IMR-90 (cell line): ENCODE measurements at regions not wholly inside any gene's neighbourhood (a gene's known extent, or its start where the extent isn't known, plus 50 kb on each side); places are given as distances from the start of the nearest gene placed in this dataset.

Experiments
- BHLHE40 ChIP-seq: fragments of 150-350 bp; IDR thresholded peaks from 2 replicates; pipeline ENCODE4 v1.6.1; 2016; ENCODE audit warnings: mild to moderate bottlenecking, low read depth, low read length
- CHD1 ChIP-seq: IDR thresholded peaks from 2 replicates; pipeline ENCODE4 v1.6.1; 2012; ENCODE audit warnings: low read depth, low read length, improper control_type of control experiment
- CTCF ChIP-seq: conservative IDR thresholded peaks from 2 replicates; pipeline ENCODE4 v1.5.1; 2012; ENCODE audit warnings: mild to moderate bottlenecking, low read depth, low read length, improper control_type of control experiment
- FOS ChIP-seq: fragments of 150-350 bp; IDR thresholded peaks from 2 replicates; pipeline ENCODE4 v1.6.1; 2016; ENCODE audit warnings: low read depth, low read length
- MAZ ChIP-seq: IDR thresholded peaks from 2 replicates; pipeline ENCODE4 v1.6.1; 2012; ENCODE audit warnings: low read depth, mild to moderate bottlenecking, low read length, improper control_type of control experiment, moderate library complexity, borderline replicate concordance
- MXI1 ChIP-seq: IDR thresholded peaks from 2 replicates; pipeline ENCODE4 v1.6.1; 2012; ENCODE audit warnings: low read depth, mild to moderate bottlenecking, low read length, moderate library complexity, borderline replicate concordance
- POLR2A ChIP-seq: IDR thresholded peaks from 2 replicates; pipeline ENCODE4 v1.6.1; 2012; ENCODE audit warnings: mild to moderate bottlenecking, low read depth, low read length
- RAD21 ChIP-seq: IDR thresholded peaks from 2 replicates; pipeline ENCODE4 v1.6.1; 2012; ENCODE audit warnings: low read length, improper control_type of control experiment
- RCOR1 ChIP-seq: IDR thresholded peaks from 2 replicates; pipeline ENCODE4 v1.6.1; 2012; ENCODE audit warnings: mild to moderate bottlenecking, low read length, improper control_type of control experiment; ENCODE audit not compliant: insufficient replicate concordance
- SMC3 ChIP-seq: fragments of 150-350 bp; IDR thresholded peaks from 2 replicates; pipeline ENCODE4 v1.6.1; 2016; ENCODE audit warnings: low read depth, mild to moderate bottlenecking, antibody characterized with exemption, low read length, moderate library complexity

GRCh38 chr14:53840444-53840843 lies 116.2 kb downstream of the BMP4 start:
- no peak for TF ChIP-seq CTCF
- no peak for TF ChIP-seq MXI1
- TF ChIP-seq BHLHE40 = no peak
- TF ChIP-seq POLR2A = no peak
- no peak for TF ChIP-seq RAD21
- no peak for TF ChIP-seq MAZ
- TF ChIP-seq SMC3 = no peak
- TF ChIP-seq RCOR1 = no peak
- no peak for TF ChIP-seq CHD1
- no peak for TF ChIP-seq FOS
